ENCODE measurements at regions not wholly inside any gene's neighbourhood (a gene's known extent, or its start where the extent isn't known, plus 50 kb on each side); places are given as distances from the start of the nearest gene placed in this dataset.

GRCh38 chr10:88060762-88061161, 197.3 kb downstream of the PTEN start:
- no peak for DNase-seq

DNA sequence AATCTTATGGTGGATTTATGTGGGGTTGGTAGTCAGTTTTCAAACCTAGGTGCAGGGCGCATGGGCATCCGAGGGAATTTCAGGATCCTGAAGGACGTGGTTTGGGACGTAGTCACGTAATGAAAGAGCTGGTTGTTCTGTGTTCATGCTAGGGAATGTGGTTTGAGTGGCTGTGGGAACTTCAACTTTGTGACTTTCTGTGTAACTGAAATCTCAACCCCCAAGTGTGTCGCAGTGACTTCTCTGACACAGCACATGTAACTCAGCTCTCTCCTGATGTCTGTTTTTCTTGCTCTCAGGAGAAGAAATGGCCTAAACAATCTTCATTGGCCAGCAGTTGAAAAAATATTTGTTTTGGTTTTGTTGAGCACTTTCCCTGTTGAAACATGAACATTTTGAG, 199.0 kb downstream of the PTEN start:
- no peak for DNase-seq

DNA sequence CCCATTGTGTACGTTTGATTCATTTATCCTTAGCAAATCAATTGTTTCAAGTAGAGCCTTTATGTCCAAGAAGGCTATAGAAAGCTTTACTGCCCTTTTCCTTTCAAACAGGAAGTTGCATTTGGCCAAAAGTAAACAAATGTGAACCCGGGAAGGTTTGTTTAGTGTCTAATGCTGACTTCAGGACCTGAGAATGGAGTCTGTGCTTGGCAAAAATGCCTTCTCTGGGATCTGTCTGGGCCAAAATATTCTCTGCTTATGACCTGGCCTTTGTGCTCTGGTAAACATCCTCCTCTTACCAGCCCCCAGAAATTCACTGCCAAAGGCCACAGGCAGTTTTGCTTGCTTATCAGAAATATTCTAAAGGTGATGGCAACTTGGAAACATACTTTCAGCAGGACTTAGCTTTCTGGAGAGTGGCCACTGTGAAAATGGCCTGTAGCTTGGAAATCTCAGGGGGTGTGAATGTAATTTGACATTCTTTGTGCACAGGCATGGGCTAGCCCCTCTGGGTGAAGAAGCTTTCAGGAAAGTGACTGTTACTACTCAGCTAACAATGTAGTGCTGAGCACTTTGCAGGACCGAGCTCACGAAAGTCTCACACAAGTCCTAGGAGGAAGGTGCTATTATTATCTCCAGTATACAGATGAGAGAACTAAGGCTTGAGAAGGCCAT, 199.5 kb downstream of the PTEN start:
- DNase-seq: no peak

DNA sequence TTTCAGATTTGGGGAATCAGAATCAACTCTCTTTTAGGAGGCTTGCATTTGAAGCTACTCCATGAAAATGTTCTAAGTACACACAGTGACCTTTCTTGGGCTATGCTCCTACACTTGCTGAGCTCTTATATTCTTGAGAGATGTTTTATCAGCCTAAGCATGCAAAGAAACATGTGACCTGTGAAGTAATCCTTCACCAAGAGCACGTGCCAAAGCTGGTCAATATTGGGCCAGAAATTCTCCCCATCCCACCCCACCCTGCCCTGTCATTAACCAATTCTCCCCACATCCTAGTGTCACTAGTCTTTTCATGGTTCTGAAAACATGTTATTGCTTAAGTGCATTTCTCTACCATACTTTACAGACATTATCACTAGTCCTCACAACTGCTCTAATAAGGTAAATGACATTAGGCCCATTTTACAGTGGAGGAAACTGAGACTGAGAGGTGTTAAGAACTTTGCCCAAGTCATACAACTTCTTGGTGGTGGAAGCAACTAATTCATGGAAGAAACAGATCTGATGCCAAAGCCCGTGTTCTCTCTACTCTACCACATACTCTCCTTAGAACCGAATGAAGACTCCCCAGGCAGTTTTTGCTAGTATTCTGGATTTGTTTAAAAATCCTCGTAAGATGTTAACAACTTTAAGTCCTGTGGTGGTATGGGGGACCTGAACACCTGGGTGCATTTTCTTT, 200.6 kb downstream of the PTEN start:
- DNase-seq: no peak

DNA sequence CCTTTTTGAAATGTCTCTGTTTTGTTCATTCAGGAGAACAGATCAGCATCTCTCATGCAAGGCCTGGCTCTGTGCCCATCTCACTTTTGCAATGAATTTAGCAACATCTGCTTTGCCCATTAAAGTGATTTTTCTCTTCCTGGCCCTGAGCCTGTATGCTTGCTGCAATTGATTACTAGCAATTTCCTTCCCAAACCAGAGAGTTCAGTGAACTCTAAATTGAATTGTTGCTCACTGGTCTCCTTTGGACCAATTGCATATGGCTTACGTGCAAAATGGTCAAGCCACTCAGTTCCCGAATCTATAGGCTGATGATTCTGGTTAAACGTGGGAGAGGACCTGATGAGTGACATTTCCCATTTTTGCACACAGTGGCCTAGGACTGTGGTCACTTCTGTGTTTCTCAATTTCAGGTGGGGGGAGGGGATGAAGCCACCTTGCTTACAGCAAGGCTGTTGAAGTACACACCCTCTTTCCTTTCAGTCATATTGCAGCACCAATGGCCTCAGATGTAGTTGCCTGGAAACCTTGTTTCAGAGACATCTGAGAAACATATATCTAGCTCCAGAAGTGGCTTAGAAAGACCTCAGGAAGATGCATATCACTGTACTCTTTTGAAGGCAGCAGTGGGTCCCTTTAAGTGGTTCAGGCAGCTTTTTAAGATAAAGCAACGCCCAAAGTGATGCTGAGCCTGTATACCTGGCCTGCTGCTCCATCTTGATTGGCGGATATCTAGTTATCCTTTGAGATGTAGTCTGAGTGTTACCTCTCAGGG, 201.4 kb downstream of the PTEN start:
- DNase-seq: peak; percentile 73

DNA sequence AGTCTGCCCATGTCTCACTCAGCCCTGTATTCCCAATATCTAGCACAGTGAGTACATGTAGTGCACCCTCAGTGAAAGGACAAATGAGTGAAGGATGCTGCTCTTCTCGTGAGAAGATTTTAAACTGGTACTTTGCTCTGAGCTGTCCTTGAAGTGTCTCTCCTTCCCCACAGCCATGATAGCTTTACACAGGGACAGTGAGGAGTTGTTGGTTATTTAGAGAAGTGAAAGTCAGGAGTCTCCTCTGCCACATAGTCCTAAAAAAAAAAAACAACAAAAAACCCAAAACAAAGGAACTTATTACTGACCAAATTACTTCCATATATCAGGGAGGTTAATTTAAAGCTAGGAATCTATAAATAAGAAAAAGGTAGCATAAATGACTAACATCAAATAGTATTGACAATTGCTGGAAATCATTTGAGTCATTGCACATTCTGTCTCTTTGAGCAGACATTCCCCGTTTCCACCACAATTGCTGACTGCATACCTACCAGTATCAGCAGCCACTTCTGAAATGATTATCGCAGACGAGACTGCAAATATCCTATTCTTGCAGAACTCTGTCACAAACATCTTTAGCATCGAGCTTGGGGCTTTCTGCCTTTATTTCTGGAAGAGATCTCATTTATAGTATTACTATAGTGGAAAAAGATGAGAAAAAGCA, 202.1 kb downstream of the PTEN start:
- DNase-seq: no peak

- no peak for DNase-seq
Observed at GRCh38 chr10:88066319-88066718, 202.9 kb downstream of the PTEN start.

GRCh38 chr10:88066876-88067275, 203.5 kb downstream of the PTEN start:
- DNase-seq: no peak

DNA sequence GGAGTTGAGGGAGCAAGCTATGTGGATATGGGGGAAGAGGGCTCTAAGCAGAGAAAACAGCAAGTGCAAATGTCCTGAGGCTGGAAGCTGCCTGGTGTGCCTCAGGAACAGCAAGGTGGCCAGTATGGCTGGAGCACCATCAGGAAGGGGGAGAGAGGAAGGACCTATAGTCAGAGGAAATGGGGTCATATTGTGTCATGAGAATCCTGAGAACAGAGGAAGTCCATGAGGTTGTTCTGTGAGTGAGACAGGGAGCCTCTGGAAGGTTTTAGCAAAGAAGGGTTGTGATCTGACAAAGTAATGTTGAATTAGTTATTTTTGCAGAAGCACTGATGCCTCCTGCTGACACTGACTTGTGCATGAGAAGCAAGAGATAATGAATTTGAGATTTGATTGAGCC, 204.3 kb downstream of the PTEN start:
- no peak for DNase-seq

DNA sequence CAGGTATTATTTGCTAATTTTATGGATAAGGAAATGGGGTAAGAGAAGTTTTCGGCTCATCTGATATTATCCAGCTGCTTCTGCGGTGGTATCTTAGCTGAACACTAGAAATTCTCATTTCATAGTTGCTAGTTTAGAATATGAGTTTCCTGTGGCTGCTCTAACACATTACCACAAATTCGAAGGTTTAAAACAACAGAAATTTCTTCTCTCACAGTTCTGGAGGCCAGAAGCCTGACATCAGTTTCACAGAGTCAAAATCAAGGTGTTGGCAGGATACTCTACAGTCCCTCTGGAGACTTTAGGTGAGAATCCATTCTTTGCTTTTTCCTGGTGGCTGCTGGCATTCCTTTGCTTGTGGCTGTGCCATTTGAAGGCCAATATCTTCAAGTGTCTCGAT, 205.9 kb downstream of the PTEN start:
- DNase-seq: no peak

- DNase-seq: no peak
Observed at GRCh38 chr10:88070080-88070880, 206.9 kb downstream of the PTEN start.

- DNase-seq: no peak
Observed at GRCh38 chr10:88071879-88072278, 208.5 kb downstream of the PTEN start.

GRCh38 chr10:88073682-88074081, 210.3 kb downstream of the PTEN start:
- DNase-seq: peak; percentile 28

DNA sequence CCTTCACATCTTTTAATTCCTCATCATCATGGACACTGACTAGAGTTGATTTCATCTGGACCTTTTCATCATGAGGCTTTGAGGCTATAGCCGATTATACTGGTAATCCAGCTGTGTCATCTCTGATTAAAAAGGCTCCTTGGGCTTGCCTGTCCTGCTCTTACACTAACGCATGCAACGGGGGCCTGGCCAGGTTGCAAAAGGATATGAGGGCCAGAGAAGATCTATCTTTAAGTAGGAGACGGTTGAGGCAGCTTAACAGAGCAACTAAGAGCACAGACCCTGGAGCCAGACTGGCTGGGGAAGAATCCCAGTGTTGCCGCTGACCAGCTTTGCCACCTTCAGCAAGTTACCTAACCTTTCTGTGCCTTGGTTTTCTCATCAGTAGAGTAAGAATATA, 211.5 kb downstream of the PTEN start:
- no peak for DNase-seq

DNA sequence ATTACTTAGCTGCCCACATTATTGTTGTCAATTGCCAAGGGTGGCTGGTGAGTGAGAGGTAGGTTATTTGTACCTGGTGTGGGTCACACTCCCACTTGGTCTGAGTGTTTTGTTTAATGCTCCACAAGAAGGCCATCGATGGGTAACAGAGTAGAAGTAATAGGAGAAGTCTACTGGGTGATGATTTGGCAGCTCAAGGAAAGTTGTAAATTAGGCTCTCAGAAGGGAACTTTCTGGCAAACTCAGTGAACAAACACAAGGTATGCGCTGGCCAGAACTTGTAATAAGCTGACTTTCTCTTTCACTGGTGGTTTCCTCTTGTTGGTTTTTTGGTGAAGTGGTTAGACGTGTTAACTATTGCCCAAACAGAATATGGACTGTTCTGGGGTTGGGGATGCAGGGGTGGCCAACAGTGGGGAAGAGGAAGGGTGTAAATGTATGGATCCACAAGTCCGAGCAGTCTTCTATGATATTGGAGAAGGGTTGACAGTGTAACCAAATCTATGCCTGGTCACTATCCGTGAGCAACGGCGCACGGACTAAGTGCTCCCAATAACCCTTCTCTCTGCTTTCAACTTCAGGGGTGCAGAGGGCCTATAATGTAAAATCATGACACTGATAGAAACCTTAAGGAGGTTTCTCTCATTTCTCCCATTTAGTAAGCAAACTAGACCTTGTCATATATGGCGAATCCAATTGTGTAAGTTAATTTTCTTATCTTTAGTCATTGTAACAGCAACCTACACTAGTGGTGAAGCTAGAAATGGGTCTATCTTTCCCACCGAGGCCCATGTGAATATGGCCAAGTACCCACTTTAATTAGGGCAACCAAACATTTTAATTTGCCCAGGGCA, 212.8 kb downstream of the PTEN start:
- DNase-seq: no peak

GRCh38 chr10:88077977-88078376, 214.6 kb downstream of the PTEN start:
- no peak for DNase-seq

DNA sequence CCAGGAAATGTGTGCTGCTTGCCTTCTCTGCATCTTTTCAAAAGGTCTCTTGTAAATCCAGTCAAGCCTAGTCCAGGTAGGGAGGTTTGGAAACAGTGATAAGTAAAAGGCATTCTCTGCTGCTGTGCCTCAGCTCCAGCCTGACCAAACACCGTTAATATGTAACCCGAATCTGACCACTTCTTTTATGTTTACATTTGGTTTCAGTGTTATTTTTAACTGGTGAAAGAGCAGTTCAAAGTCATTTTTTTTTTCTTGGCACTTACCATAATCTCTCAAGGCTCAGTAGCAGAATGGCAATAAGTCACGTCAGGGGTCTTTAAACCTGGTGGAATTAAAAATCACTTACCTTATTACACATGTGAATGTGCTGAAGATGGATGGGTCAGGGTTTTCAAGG, 216.8 kb downstream of the PTEN start:
- no peak for DNase-seq

- DNase-seq: no peak
Observed at GRCh38 chr10:88081457-88082054, 218.1 kb downstream of the PTEN start.

GRCh38 chr10:88082391-88082790, 219.0 kb downstream of the PTEN start:
- no peak for DNase-seq

DNA sequence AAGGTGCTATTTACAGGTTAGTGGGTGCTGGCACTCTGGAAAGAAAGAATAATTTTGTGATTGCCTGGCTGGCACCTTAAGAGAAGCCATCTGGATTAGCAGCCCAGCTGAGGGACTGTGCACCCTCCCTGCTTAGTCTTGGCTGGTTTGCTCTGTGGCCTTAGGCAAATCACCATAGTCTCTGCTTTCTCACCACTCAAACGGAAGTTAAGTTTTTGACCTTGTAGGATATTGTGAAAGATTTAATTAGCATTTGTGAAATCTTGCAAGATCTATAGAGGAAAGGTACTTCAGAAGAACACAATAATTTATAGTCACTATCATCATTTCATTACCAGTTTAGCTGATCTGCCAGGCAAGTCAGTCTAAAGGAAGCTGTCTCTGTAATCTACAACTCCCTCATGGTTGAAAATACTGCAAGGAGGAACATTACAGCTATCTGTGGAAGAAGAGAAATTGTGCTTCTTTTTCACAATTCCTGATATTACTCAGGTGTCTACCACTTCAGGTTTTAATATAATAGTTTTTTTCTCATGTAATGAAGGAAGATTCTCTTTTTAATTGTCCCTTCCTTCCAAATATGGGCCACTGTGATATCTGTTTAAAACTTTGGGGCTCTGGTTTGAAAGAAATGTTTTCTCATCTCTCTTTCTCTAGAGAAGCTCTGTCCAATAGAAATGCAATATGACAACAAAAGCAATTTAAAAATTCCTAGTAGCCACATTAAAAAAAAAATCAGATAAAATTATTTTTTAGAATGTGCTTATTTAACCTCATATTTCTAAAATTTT, 219.6 kb downstream of the PTEN start:
- DNase-seq: peak; percentile 11
